ENCODE measurements at regions not wholly inside any gene's neighbourhood (a gene's known extent, or its start where the extent isn't known, plus 50 kb on each side); places are given as distances from the start of the nearest gene placed in this dataset.

DNA sequence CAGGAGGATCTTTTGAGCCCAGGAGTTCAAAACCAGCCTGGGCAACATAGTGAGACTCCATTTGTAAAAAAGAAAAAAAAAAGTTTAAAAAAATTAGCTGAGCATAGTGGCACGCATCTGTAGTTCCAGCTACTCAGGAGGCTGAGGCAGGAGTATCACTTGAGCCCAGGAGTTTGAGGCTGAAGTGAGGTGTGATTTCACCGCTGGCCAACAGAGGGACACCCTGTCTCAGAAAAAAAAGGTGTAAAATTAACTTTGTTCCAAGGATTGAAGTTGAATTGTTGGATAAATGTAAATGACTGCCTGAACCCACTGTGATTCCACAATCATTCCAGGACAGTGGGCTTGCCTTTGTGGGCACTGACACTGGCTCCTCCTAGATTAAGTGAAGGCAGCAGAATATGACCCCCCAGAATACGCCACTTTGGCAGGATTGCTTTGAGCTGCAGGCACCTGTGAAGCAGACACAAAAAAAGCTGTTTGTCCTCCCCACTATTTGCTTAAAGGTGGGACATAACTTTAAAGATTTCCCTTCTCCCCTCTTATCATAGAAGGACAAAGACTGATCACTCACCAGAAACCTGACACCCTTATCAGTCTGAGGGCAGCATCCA lies 57.2 kb upstream of the FOXI2 start:
- TF ChIP-seq ELF4 (IDR thresholded peaks at IDR 0.05) (no peak), NFRKB (IDR thresholded peaks at IDR 0.05) (no peak), ZNF384 (IDR thresholded peaks at IDR 0.05) (no peak), SP1 (IDR thresholded peaks at IDR 0.05) (no peak), HDGF (IDR thresholded peaks at IDR 0.05; ENCODE audit: borderline replicate concordance) (no peak)

Measured in HEK293T (cell line).